IMR-90 (cell line): ENCODE measurements at regions not wholly inside any gene's neighbourhood (a gene's known extent, or its start where the extent isn't known, plus 50 kb on each side); places are given as distances from the start of the nearest gene placed in this dataset.

Source experiments
- ATAC-seq: fragments of 200-7000 bp; cut with Tn5 transposase; 2 replicates; pipeline ENCODE4 v1.9.1; 2020; ENCODE audit warnings: low read depth, mild to moderate bottlenecking, moderate library complexity
- BruUV-seq: library from RNA; stranded (reverse); fragments of 400-500 nt; replicated peaks from 2 replicates; lab custom pipeline; 2021; lab: Mats Ljungman, UMichigan
- CTCF ChIA-PET: fragments of 300-600 bp; formaldehyde crosslinking; extraction: SDS; loops from one replicate; lab custom pipeline; 2021; ENCODE audit warnings: antibody characterized with exemption; lab: Yijun Ruan, JAX
- POLR2A ChIA-PET: fragments of 300-600 bp; sonication (Branson Sonifier 250); formaldehyde crosslinking; loops from one replicate; lab custom pipeline; 2022; ENCODE audit warnings: antibody characterized with exemption; ENCODE audit not compliant: unreplicated experiment; lab: Charles Lee
- DNase-seq: peaks from one replicate; pipeline ENCODE4 v3.0.0; 2013
- H2AFZ ChIP-seq: replicated peaks from 2 replicates; pipeline ENCODE3; 2013; ENCODE audit warnings: low read length, mild to moderate bottlenecking; ENCODE audit not compliant: poor library complexity
- H2AK5ac ChIP-seq: 2 replicates; pipeline ENCODE4 v1.6.1; 2013; ENCODE audit warnings: low read depth, low read length, inconsistent platforms
- H2AK9ac ChIP-seq: replicated peaks from 2 replicates; pipeline ENCODE3; 2013; ENCODE audit warnings: mild to moderate bottlenecking, low read depth, low read length, moderate library complexity; ENCODE audit not compliant: poor library complexity
- H2BK120ac ChIP-seq: 2 replicates; pipeline ENCODE4 v1.6.1; 2013; ENCODE audit warnings: low read depth, low read length, inconsistent platforms
- H2BK15ac ChIP-seq: 3 replicates; pipeline ENCODE4 v1.6.1; 2013; ENCODE audit warnings: low read depth, low read length, inconsistent platforms
- H2BK20ac ChIP-seq: 2 replicates; pipeline ENCODE4 v1.6.1; 2013; ENCODE audit warnings: low read depth, mild to moderate bottlenecking, inconsistent platforms, low read length, moderate library complexity
- H2BK5ac ChIP-seq: 2 replicates; pipeline ENCODE4 v1.6.1; 2013; ENCODE audit warnings: mild to moderate bottlenecking, low read depth, low read length, inconsistent platforms; ENCODE audit not compliant: poor library complexity, severe bottlenecking
- H3K14ac ChIP-seq: replicated peaks from 2 replicates; pipeline ENCODE4 v1.6.1; 2013; ENCODE audit warnings: low read depth, low read length, inconsistent platforms
- H3K18ac ChIP-seq: 2 replicates; pipeline ENCODE4 v1.6.1; 2013; ENCODE audit warnings: low read depth, low read length, control low read depth
- H3K23ac ChIP-seq: 2 replicates; pipeline ENCODE4 v1.6.1; 2013; ENCODE audit warnings: low read depth, low read length, inconsistent platforms
- H3K27ac ChIP-seq: 2 replicates; pipeline ENCODE4 v1.5.1; 2013; ENCODE audit warnings: mild to moderate bottlenecking, control low read depth, low read length; ENCODE audit not compliant: insufficient read depth
- H3K27me3 ChIP-seq: 2 replicates; pipeline ENCODE4 v1.6.1; 2013; ENCODE audit warnings: low read length; ENCODE audit not compliant: control insufficient read depth, insufficient read depth
- H3K36me3 ChIP-seq: 2 replicates; pipeline ENCODE4 v1.6.1; 2013; ENCODE audit warnings: low read length, mixed read lengths; ENCODE audit not compliant: control insufficient read depth, insufficient read depth
- H3K4ac ChIP-seq: 2 replicates; pipeline ENCODE4 v1.6.1; 2013; ENCODE audit warnings: low read depth, low read length, inconsistent platforms
- H3K4me1 ChIP-seq: 2 replicates; pipeline ENCODE4 v1.6.1; 2013; ENCODE audit warnings: low read length, mixed read lengths; ENCODE audit not compliant: control insufficient read depth, insufficient read depth
- H3K4me2 ChIP-seq: 2 replicates; pipeline ENCODE4 v1.6.1; 2013; ENCODE audit warnings: low read depth, mild to moderate bottlenecking, control low read depth, low read length, moderate library complexity
- H3K4me3 ChIP-seq: 2 replicates; pipeline ENCODE4 v1.5.1; 2013; ENCODE audit warnings: low read depth, mild to moderate bottlenecking, control low read depth, low read length, moderate library complexity; ENCODE audit not compliant: insufficient read depth
- H3K56ac ChIP-seq: 2 replicates; pipeline ENCODE4 v1.6.1; 2013; ENCODE audit warnings: low read length, inconsistent platforms; ENCODE audit not compliant: insufficient read depth; ENCODE audit errors: extremely low read depth
- H3K79me1 ChIP-seq, 2 experiments: 2 replicates each; pipeline ENCODE4 v1.6.1; 2013; ENCODE audit warnings: low read length in 2 of 2, inconsistent platforms in 1 of 2, low read depth in 1 of 2
- H3K9ac ChIP-seq: 2 replicates; pipeline ENCODE4 v1.6.1; 2013; ENCODE audit warnings: low read depth, low read length, control low read depth
- H3K9me1 ChIP-seq: 2 replicates; pipeline ENCODE4 v1.6.1; 2013; ENCODE audit warnings: low read length, inconsistent platforms; ENCODE audit not compliant: insufficient read depth
- H3K9me3 ChIP-seq: 2 replicates; pipeline ENCODE4 v1.6.1; 2013; ENCODE audit warnings: low read length; ENCODE audit not compliant: control insufficient read depth, insufficient read depth
- H4K20me1 ChIP-seq: 2 replicates; pipeline ENCODE4 v1.6.1; 2013; ENCODE audit warnings: low read length, inconsistent platforms; ENCODE audit not compliant: insufficient read depth
- H4K5ac ChIP-seq: 2 replicates; pipeline ENCODE4 v1.6.1; 2013; ENCODE audit warnings: mild to moderate bottlenecking, low read depth, low read length, control low read depth
- H4K8ac ChIP-seq, 2 experiments: 2 replicates each; pipeline ENCODE4 v1.6.1; 2013; ENCODE audit warnings: low read depth in 2 of 2, low read length in 2 of 2, control low read depth in 1 of 2, inconsistent platforms in 1 of 2
- H4K91ac ChIP-seq: 2 replicates; pipeline ENCODE4 v1.6.1; 2013; ENCODE audit warnings: low read depth, low read length, inconsistent platforms; ENCODE audit not compliant: insufficient read depth
- BHLHE40 ChIP-seq: fragments of 150-350 bp; IDR thresholded peaks from 2 replicates; pipeline ENCODE4 v1.6.1; 2016; ENCODE audit warnings: mild to moderate bottlenecking, low read depth, low read length
- CEBPB ChIP-seq: IDR thresholded peaks from 2 replicates; pipeline ENCODE4 v1.6.1; 2012; ENCODE audit warnings: low read depth, low read length, improper control_type of control experiment
- CHD1 ChIP-seq: IDR thresholded peaks from 2 replicates; pipeline ENCODE4 v1.6.1; 2012; ENCODE audit warnings: low read depth, low read length, improper control_type of control experiment
- ELK1 ChIP-seq: fragments of 150-350 bp; IDR thresholded peaks from 2 replicates; pipeline ENCODE4 v1.6.1; 2016; ENCODE audit warnings: low read depth, mild to moderate bottlenecking, low read length, moderate library complexity, borderline replicate concordance
- FOS ChIP-seq: fragments of 150-350 bp; IDR thresholded peaks from 2 replicates; pipeline ENCODE4 v1.6.1; 2016; ENCODE audit warnings: low read depth, low read length
- MAFK ChIP-seq: IDR thresholded peaks from 2 replicates; pipeline ENCODE4 v1.6.1; 2012; ENCODE audit warnings: low read depth, low read length, improper control_type of control experiment
- MAZ ChIP-seq: IDR thresholded peaks from 2 replicates; pipeline ENCODE4 v1.6.1; 2012; ENCODE audit warnings: low read depth, mild to moderate bottlenecking, low read length, improper control_type of control experiment, moderate library complexity, borderline replicate concordance
- POLR2A ChIP-seq: IDR thresholded peaks from 2 replicates; pipeline ENCODE4 v1.6.1; 2012; ENCODE audit warnings: mild to moderate bottlenecking, low read depth, low read length
- RAD21 ChIP-seq: IDR thresholded peaks from 2 replicates; pipeline ENCODE4 v1.6.1; 2012; ENCODE audit warnings: low read length, improper control_type of control experiment
- RCOR1 ChIP-seq: IDR thresholded peaks from 2 replicates; pipeline ENCODE4 v1.6.1; 2012; ENCODE audit warnings: mild to moderate bottlenecking, low read length, improper control_type of control experiment; ENCODE audit not compliant: insufficient replicate concordance
- RFX5 ChIP-seq: IDR thresholded peaks from 2 replicates; pipeline ENCODE4 v1.8.0; 2012; ENCODE audit warnings: low read depth, mild to moderate bottlenecking, low read length, moderate library complexity
- SMC3 ChIP-seq: fragments of 150-350 bp; IDR thresholded peaks from 2 replicates; pipeline ENCODE4 v1.6.1; 2016; ENCODE audit warnings: low read depth, mild to moderate bottlenecking, antibody characterized with exemption, low read length, moderate library complexity
- USF2 ChIP-seq: fragments of 150-350 bp; IDR thresholded peaks from 2 replicates; pipeline ENCODE4 v1.6.1; 2017; ENCODE audit warnings: mild to moderate bottlenecking, antibody characterized with exemption, low read length, low read depth
- WGBS, 2 experiments: methylation state at CpG; one replicate each; pipeline versions ENCODE4 v1.1.5 to v1.1.7; 2013; ENCODE audit warnings: missing lambda C conversion rate in 2 of 2; ENCODE audit not compliant: insufficient read length in 1 of 2; ENCODE audit errors: extremely low coverage in 2 of 2; 5-methylcytosine and 5-hydroxymethylcytosine counted together
- dilution Hi-C: fragments of 300-500 bp; cut with HindIII; formaldehyde crosslinking; loops from one replicate; pipeline ENCODE4 v1.14.3; 2018; ENCODE audit warnings: low sequenced_read_pairs; ENCODE audit not compliant: unreplicated experiment
- in situ Hi-C: fragments of 300-500 bp; cut with MboI; formaldehyde crosslinking; loops from 3 replicates; pipeline ENCODE4 v1.14.3; 2019; ENCODE audit warnings: low sequenced_read_pairs, inconsistent platforms, mixed read lengths
- intact Hi-C: fragments of 100-400 bp; cut with micrococcal nuclease; formaldehyde crosslinking; loops from 2 replicates; pipeline ENCODE4 v1.10.0; 2022

GRCh38 chr4:27343411-27343810 lies 482.8 kb downstream of the STIM2 start:
- Histone ChIP-seq H3K4me3 (no peak overlapping the region), H3K23ac (no peak overlapping the region), H2BK120ac (no peak overlapping the region), H4K91ac (no peak overlapping the region), H3K4me2 (no peak overlapping the region), H2BK15ac (no peak overlapping the region), H2BK20ac (no peak overlapping the region), H3K9ac (no peak overlapping the region), H2AFZ (no peak overlapping the region), H3K9me3 (peaks cover 14% of the 10 kb centered on the region), H3K56ac (no peak overlapping the region), H3K9me1 (no peaks in the 10 kb centered on the region), H3K27ac (no peak overlapping the region), H4K8ac (no peak overlapping the region), H3K4me1 (no peaks in the 10 kb centered on the region), H4K20me1 (no peaks in the 10 kb centered on the region), H3K14ac (no peak overlapping the region), H2AK9ac (no peak overlapping the region), H4K5ac (no peak overlapping the region), H2AK5ac (no peak overlapping the region), H3K79me1 (no peaks in the 10 kb centered on the region), H2BK5ac (no peak overlapping the region), H3K18ac (no peak overlapping the region), H3K4ac (no peak overlapping the region), H3K27me3 (no peaks in the 10 kb centered on the region), H3K36me3 (no peaks in the 10 kb centered on the region)
- no peak for DNase-seq
- ATAC-seq: no peak
- intact Hi-C loops (no loop called here), dilution Hi-C loops (no loop called here), in situ Hi-C loops (no loop called here)
- WGBS, 2 experiments: no CpG with 5 or more reads among the region's 3 CpGs
- ChIA-PET CTCF (no interaction called here), POLR2A (no interaction called here)
- no peak for TF ChIP-seq CHD1
- no peak for TF ChIP-seq CEBPB
- no peak for TF ChIP-seq ELK1
- TF ChIP-seq RFX5: no peak
- no peak for TF ChIP-seq POLR2A
- TF ChIP-seq MAZ: no peak
- no peak for TF ChIP-seq MAFK
- no peak for TF ChIP-seq USF2
- no peak for TF ChIP-seq RCOR1
- TF ChIP-seq SMC3: no peak
- no peak for TF ChIP-seq RAD21
- no peak for TF ChIP-seq FOS
- TF ChIP-seq BHLHE40: no peak
- BruUV-seq: no TSS peak
